ENCODE measurements at regions not wholly inside any gene's neighbourhood (a gene's known extent, or its start where the extent isn't known, plus 50 kb on each side); places are given as distances from the start of the nearest gene placed in this dataset.

- TF ChIP-seq POLR2AphosphoS5 (IDR thresholded peaks at IDR 0.05; ENCODE audit: low read depth, low read length) (no peak), POLR2A (IDR thresholded peaks at IDR 0.05; ENCODE audit: low read depth, low read length) (no peak), PAX5 (IDR thresholded peaks at IDR 0.05; ENCODE audit: insufficient read depth, low read length, severe bottlenecking) (no peak)
Measured at GRCh38 chrX:45633419-45633818, 432.7 kb upstream of the DIPK2B start.
